H1 (cell line): ENCODE measurements at regions not wholly inside any gene's neighbourhood (a gene's known extent, or its start where the extent isn't known, plus 50 kb on each side); places are given as distances from the start of the nearest gene placed in this dataset.

Experiments used
- CHD7 ChIP-seq: fragments of 300-600 bp; sonication (generic); IDR thresholded peaks from 2 replicates; pipeline ENCODE4 v1.7.1; 2012; ENCODE audit warnings: low read length, moderate library complexity, mild to moderate bottlenecking, inconsistent platforms; ENCODE audit not compliant: insufficient replicate concordance

- no peak for TF ChIP-seq CHD7
Observed at GRCh38 chr6:14730654-14731053, 515.2 kb upstream of the JARID2 start (continued).
